ENCODE measurements at regions not wholly inside any gene's neighbourhood (a gene's known extent, or its start where the extent isn't known, plus 50 kb on each side); places are given as distances from the start of the nearest gene placed in this dataset.

DNA sequence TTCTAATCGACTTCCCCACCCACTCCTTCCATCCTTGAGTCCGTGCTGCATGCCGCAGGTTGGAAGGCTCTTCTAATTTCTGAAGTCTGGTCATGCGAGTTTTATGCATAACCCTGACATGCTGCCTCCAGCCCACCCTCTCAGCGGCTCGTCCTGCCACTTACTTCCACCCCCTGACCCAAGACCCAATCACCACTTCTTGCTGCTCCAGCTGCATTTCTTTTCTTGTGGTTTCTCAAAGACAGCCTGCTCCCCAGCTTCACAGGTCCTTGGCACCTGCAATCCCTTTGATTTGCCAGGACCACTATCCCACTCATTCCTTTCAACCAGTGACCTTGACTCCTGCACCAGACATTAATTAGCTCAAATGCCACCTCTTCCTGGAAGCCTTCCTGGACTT, 486.7 kb downstream of the VRK1 start:
- no peak for DNase-seq (ENCODE audit: low read depth in 4 of 4, low spot score in 1 of 4)

DNA sequence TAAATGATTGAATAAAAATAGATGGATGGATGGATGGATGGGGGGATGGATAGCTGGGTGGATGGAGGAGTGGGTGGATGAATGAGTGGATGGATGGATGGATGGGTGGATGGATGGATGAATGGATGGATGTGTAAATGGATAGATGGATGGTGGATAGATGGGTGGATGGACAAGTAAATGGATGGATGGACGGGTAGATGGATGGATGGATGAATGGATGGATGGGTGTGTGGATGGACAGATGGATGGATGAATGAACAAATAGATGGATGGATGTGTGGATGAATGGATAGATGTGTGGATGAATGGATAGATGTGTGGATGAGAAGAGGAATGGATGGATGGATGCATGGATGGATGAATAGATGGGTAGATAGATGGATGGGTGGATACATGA, 490.8 kb downstream of the VRK1 start:
- DNase-seq (ENCODE audit: low read depth in 4 of 4, low spot score in 1 of 4) = no peak

DNA sequence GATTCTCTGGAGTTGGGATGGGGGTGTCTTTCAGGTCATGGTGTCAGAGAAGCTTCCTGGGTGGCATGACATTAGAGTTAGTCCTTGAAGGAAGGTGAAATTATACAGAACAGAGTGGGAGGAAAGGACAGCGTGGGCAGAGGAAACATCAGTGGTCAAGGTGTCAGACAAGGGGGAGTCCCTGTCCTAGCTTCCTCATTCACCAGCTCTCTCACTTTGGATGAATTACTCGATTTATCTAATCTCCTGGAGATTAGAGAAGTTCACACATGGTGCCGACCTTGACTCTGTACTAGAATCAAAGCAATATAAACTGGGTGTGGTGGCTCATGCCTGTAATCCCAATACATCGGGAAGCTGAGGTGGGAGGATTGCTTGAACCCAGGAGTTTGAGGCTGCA, 492.9 kb downstream of the VRK1 start:
- no peak for DNase-seq (ENCODE audit: low read depth in 4 of 4, low spot score in 1 of 4)

- no peak for DNase-seq (ENCODE audit: low read depth in 4 of 4, low spot score in 1 of 4)
These were observed 493.8 kb downstream of the VRK1 start for GRCh38 chr14:97290977-97291376.

GRCh38 chr14:97293659-97294058, 496.5 kb downstream of the VRK1 start:
- no peak for DNase-seq (ENCODE audit: low read depth in 4 of 4, low spot score in 1 of 4)

DNA sequence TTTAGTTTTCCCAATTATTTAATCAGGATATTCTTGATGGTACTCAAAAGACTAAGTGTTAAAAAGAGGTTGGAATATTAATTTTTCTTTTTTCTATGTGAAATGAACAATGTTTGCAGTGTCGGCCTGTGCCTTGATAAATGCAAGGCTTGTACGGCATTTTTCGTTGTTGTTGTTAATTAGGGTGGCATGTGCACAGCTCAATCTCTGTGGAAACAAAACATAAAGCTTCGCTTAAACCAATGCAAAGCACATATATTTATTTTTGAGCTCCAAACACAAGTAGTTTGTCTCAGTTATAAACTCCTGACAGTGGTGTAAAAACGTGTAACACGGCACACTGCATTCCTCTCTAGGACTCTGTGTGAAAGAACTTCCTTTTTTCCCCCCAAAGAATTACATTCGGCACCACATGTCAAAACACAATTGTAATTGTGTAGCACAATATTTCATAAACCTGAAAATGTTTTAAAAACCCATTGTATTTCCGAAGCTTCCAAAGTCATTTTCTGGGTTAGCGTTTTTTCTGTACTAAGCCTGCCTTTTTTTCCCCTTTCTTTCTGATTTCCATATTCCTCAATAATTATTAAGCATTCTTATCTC, 498.0 kb downstream of the VRK1 start:
- DNase-seq (ENCODE audit: low read depth in 4 of 4, low spot score in 1 of 4) = no peak

DNA sequence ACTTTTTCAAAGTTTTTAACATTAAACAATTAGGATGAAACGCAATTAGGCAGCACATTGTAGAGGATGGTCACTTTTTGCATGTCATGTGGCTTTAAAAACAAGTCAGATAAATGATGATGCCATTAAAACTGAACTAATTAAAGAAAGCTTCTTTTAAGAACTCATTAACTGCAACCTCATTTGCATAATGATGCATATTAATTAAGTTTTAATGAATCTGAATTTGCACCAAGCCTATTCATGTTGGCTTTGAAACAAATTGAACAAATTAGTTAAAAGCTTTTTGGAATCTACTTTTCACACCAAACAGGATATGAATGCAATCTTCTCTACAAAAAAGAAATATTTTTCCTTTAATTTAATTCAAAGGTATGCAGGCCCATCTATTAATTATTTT, 499.0 kb downstream of the VRK1 start:
- no peak for DNase-seq (ENCODE audit: low read depth in 4 of 4, low spot score in 1 of 4)

DNA sequence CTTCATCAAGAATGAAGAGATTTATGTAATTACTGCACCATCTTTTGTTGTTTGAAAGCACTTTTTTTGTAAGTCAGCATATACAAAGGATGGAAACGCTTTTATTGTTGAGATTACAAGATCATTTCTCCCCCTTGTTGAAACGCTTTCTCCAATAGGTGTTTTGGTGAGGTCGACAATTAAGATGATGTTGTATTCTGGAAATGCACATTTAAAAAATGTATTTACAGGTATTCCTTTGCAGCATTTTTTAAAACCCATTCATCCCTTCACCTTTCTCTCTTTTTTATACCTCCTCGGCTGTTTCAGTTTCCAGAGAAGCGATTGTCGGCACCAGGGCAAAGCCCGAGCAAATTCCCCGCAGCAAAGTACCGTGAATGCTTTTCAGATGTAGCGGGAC, 499.9 kb downstream of the VRK1 start:
- DNase-seq (ENCODE audit: low read depth in 4 of 4, low spot score in 1 of 4) = no peak

GRCh38 chr14:97298331-97298730, 501.1 kb downstream of the VRK1 start:
- no peak for DNase-seq (ENCODE audit: low read depth in 4 of 4, low spot score in 1 of 4)

DNA sequence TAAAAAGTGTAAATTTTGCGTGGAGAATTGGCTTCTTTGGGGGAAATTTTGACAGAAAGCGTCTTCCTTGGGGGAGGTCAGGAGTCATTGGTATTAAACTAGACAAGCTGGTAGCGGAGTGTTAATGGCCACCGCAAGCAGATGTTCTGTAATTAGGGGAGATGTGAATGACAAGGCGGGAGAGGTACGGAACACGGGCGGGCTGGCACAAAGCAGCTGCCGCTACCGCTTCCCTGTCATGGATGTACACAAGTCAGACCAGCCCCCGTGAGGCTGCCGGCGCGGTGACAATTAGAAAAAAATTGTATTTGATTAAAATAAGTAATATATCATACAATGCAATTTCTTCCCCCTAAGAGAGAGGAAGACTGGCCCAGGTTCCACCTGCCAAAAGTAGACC, 501.6 kb downstream of the VRK1 start:
- no peak for DNase-seq (ENCODE audit: low read depth in 4 of 4, low spot score in 1 of 4)

- no peak for DNase-seq (ENCODE audit: low read depth in 4 of 4, low spot score in 1 of 4)
These were observed 502.5 kb downstream of the VRK1 start for GRCh38 chr14:97299661-97300060.

DNA sequence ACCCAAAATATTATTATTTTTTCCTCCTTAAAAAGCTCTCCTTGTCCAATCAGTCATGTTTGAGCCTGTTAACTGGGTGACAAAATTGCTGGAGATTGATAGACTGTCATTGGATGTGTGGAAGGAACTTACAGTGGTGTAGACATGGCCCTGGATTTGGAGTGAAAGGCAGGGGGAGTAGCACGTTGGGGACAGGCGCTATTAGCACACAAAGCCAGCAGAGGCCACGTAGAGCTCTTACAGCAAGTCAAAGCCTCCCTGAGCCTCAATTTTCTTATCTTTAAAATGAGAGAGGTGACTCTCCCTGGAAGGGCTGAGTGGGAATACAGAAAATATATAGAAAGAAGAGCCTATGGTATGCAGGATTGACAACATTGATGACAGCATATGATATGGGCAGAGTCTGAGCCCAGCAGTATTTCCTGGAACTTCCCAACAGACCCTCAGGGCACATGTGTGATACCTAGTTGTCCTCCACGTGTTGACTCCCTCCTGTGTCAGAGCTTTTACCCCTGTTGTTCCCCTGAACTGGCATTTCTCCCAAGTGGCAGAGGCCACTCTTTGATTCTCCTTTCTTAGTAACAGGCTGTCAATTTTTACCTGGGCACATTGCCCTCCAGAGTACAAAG, 504.9 kb downstream of the VRK1 start:
- DNase-seq (ENCODE audit: low read depth in 4 of 4, low spot score in 1 of 4) = no peak

DNA sequence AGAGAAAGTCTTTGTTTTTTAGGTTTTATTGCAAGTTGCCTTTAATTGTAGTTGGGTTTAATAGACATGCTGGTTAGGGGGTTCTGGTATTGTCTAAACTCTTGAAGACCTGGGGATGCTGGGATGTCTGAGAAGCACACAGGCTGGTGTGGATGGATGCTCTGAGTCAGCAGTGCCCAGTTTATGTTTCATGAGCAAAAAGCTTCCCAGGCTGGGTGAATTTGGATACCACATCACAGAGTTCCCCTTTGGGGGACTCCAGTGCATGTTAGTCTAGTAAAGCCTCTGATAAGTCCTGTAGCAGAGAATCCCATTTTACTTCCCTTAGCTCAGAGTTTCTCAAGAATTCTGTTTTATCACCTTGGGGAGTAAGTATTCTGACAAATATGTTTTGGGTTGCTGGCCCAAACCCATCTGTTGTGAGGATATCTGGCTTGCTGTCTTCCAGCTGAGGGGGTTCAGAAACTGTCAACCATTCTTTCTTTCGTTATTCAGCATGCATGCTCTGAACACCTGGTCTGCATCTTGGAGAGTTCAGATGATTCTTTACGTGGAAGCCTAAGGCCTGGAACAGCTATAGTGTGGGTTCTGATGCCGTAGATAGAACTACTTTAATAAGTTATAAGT, 509.1 kb downstream of the VRK1 start:
- no peak for DNase-seq (ENCODE audit: low read depth in 4 of 4, low spot score in 1 of 4)

GRCh38 chr14:97306760-97307246, 509.6 kb downstream of the VRK1 start:
- DNase-seq (ENCODE audit: low read depth in 4 of 4, low spot score in 1 of 4) = no peak

DNA sequence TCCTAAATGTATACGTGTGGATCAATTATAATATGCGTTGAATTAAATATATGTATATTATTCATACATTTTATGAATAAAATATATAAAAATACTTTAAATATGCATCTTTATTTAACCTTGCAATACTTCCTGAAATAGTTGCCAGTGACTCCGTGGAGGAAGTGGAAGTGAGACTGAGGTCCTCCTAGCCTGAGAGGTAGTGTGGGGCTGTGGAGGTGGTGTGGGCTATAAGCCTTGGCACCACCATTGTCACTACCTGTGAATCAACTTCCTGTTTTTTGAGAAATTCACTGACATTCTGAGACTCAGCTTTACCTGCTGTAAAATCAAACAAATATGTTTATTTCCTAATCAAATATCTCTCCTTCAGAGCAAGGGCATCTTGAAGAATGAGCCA, 514.2 kb downstream of the VRK1 start:
- DNase-seq (ENCODE audit: low read depth in 4 of 4, low spot score in 1 of 4) = no peak

DNA sequence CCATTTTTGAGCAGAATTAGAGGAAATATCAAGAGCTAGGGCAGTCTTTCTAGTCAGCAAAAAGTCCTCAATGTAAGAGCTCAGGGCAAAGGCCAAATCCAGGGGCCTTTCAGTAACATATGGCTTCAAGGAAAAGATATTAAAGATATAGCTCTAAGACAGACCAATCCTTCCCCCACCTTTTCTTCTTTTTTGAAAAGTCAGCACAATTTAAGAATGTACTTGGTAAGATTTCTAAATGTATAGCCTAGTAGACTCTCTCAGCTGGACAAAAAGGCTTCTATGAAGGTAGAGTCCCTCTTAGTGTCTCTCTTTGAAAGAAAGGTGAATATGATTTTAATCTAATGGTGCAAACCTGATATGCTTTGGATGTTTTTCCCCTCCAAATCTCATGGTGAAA, 515.7 kb downstream of the VRK1 start:
- no peak for DNase-seq (ENCODE audit: low read depth in 4 of 4, low spot score in 1 of 4)

DNA sequence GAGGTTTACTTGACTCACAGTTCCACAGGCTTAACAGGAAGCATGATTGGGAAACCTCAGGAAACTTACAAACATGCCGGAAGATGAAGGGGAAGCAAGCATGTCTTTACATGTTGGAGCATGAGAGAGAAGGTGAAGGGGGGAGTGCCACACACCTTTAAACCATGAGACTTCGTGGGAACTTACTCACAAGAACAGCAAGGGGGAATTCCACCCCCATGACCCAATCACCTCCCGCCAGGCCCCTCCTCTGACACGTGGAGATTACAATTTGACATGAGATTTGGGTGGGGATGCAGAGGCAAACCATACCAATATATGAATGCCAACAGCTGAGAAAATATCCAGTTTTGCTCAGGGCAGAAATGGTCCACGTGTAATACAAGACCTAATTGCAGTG, 518.6 kb downstream of the VRK1 start:
- DNase-seq (ENCODE audit: low read depth in 4 of 4, low spot score in 1 of 4) = no peak

DNA sequence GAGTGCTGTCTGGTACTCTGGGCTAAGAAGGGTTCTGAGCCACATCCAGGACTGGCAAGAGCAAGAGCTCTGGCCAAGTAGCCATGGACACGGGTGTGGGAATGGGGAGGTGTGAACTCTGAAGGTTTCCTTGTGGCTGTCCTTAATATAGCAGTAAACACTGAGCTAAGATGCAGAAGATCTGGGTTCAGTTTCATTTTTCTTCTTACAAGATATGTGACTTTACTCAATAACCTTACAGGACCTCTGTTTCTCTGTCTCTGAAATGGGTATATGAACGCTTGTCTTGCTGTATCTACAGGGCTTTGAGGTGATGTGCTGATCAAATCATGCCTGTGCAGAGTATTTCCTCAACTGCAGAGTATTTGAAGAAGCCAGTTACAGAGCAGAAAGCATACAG, 521.2 kb downstream of the VRK1 start:
- DNase-seq (ENCODE audit: low read depth in 4 of 4, low spot score in 1 of 4) = no peak

- no peak for DNase-seq (ENCODE audit: low read depth in 4 of 4, low spot score in 1 of 4)
These were observed 522.5 kb downstream of the VRK1 start for GRCh38 chr14:97319691-97320090.

- no peak for DNase-seq (ENCODE audit: low read depth in 4 of 4, low spot score in 1 of 4)
These were observed 531.6 kb downstream of the VRK1 start for GRCh38 chr14:97328743-97329142.

- DNase-seq (ENCODE audit: low read depth in 4 of 4, low spot score in 1 of 4) = no peak
These were observed 532.5 kb downstream of the VRK1 start for GRCh38 chr14:97329701-97330100.

DNA sequence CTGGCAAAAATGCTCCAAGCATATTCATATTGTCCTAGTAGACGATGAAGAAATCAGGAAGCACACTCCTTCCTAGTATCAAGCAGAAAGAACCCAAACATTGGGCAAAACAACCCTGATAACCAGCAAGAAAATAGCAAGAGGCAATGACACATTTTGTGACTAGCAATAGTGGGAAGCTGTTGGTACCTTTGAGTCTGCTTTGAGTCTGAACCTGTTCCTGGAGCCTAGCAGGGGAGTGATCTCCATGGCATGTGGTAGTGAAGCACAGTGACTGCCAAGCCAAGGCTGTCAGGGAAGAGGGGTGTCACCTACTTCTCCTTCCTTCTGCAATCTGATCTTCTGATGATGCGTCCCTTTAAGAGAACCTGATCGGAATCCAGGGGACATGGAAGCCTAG, 533.9 kb downstream of the VRK1 start:
- no peak for DNase-seq (ENCODE audit: low read depth in 4 of 4, low spot score in 1 of 4)

GRCh38 chr14:97331526-97331925, 534.3 kb downstream of the VRK1 start:
- no peak for DNase-seq (ENCODE audit: low read depth in 4 of 4, low spot score in 1 of 4)
